Bronchial epithelial cell (primary cell): ENCODE measurements at regions not wholly inside any gene's neighbourhood (a gene's known extent, or its start where the extent isn't known, plus 50 kb on each side); places are given as distances from the start of the nearest gene placed in this dataset.

ENCODE experiments used
- DNase-seq: peaks from one replicate; pipeline ENCODE4 v3.0.0-alpha.2; 2010; ENCODE audit warnings: low read depth
- FAIRE-seq: peaks from 2 replicates; lab custom pipeline; 2011; peaks lifted over from hg19 to GRCh38; lab: Jason Lieb, UNC
- H3K27me3 ChIP-seq: 2 replicates; pipeline ENCODE4 v1.5.1; 2011; ENCODE audit warnings: low read length; ENCODE audit not compliant: control insufficient read depth, insufficient read depth
- H3K36me3 ChIP-seq: 2 replicates; pipeline ENCODE4 v1.5.1; 2011; ENCODE audit warnings: low read length; ENCODE audit not compliant: control insufficient read depth, insufficient read depth
- H3K4me3 ChIP-seq: 2 replicates; pipeline ENCODE4 v1.5.1; 2011; ENCODE audit warnings: mild to moderate bottlenecking, low read depth, low read length, control low read depth
- TF ChIP-seq, protein P1 (sequence below): IDR thresholded peaks from 2 replicates; pipeline ENCODE4 v1.5.1; 2011; ENCODE audit warnings: mild to moderate bottlenecking, moderate library complexity, low read length, control low read depth, inconsistent platforms; ENCODE audit not compliant: insufficient read depth, severe bottlenecking

DNA sequence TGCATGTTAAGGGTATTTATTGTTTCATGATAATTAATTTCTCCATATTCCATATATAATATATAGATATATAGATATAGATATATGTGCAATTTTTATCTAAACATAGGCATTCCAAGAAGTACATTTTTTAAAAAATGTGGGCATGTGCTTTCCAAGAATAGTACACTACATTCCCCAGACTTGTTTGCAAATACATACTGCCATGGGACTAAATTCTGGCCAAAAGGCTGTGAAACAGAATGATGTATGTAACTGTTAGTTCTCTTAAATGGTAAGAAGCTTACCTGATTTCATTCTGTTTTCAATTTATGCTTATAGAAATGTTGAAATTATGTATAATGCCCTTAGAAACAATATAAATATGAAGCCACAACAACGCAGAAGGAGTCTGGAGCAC is 503.2 kb upstream of the SPRY2 start:
- Histone ChIP-seq H3K27me3 (no peaks in the 10 kb centered on the region), H3K36me3 (no peaks in the 10 kb centered on the region), H3K4me3 (no peak overlapping the region)
- DNase-seq (no peak), FAIRE-seq (no peak)
- TF ChIP-seq, protein P1, sequence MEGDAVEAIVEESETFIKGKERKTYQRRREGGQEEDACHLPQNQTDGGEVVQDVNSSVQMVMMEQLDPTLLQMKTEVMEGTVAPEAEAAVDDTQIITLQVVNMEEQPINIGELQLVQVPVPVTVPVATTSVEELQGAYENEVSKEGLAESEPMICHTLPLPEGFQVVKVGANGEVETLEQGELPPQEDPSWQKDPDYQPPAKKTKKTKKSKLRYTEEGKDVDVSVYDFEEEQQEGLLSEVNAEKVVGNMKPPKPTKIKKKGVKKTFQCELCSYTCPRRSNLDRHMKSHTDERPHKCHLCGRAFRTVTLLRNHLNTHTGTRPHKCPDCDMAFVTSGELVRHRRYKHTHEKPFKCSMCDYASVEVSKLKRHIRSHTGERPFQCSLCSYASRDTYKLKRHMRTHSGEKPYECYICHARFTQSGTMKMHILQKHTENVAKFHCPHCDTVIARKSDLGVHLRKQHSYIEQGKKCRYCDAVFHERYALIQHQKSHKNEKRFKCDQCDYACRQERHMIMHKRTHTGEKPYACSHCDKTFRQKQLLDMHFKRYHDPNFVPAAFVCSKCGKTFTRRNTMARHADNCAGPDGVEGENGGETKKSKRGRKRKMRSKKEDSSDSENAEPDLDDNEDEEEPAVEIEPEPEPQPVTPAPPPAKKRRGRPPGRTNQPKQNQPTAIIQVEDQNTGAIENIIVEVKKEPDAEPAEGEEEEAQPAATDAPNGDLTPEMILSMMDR: no peak

DNA sequence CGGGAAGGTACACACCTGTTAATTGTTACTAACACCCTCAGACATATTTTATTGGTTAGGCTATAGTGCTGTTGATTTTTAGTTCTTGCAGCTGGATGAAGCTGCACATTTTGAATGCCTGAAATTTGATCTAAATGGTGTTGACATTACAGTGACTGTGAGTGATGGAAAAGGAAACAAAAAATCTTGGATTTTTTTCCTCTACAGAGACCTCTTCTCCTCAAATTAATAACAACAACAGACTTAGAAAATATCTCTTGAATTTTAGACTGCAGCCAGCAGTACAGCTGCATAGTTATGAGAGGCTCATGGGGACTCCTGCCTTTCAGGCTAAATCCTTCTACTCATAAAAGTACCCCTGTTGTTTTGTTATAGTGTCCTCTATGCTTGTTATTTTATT is 500.5 kb upstream of the SPRY2 start:
- no peak for FAIRE-seq
- DNase-seq: no peak
- Histone ChIP-seq H3K36me3 (no peaks in the 10 kb centered on the region), H3K27me3 (no peaks in the 10 kb centered on the region), H3K4me3 (no peak overlapping the region)
- TF ChIP-seq, protein P1: no peak

DNA sequence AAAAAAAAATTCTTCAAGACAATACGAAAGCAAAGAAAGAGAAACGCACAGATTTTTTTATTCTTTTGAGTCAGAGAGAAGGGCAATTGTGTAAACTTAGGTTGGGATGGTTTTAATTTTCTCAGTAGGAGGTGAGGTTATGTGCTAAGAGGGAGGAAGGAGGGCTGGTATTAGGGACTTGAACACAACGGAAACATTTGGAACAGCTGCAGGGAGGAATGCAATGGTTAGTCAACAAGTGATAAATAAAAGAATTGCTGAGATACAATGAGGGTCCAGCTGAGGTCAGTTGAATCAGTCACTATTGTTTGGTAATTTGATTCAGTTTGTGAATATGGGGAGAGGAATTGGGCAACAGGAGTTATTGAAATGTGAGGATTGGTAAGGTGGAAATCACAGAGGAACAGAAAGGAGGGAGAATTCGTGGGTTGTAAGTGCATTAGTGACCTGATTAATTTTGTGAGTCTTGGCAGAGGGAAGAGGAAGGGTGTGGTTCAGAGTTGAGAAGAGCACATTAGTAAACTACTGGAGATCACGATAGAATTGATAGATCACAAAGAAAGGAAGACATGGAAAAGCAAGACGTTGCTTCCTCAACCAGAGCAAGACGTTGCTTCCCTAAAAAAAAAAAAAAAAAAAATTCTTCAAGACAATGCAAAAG is 499.5 kb upstream of the SPRY2 start:
- FAIRE-seq (no peak), DNase-seq (no peak)
- TF ChIP-seq, protein P1: no peak
- H3K27me3 ChIP-seq: no peaks in the 10 kb centered on the region
- H3K4me3 ChIP-seq: no peak overlapping the region
- no peaks in the 10 kb centered on the region for H3K36me3 ChIP-seq

DNA sequence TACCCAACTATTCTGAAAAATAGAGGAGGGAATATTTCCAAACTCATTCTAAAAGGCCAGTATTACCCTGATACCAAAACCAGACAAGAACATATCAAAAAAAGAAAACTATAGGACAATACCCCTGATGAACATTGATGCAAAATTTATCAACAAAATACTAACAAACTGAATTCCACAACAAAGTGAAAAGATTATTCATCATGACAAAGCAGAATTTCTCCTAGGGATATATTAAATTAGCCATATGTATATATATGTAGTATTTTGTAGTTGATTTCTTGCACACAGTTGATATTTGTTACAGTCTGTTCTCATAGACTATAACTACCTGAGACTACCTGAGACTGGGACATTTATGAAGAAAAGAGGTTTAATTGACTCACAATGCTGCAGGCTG is 495.0 kb upstream of the SPRY2 start:
- DNase-seq (no peak), FAIRE-seq (no peak)
- Histone ChIP-seq H3K36me3 (no peaks in the 10 kb centered on the region), H3K27me3 (no peaks in the 10 kb centered on the region), H3K4me3 (no peak overlapping the region)
- TF ChIP-seq, protein P1: no peak

DNA sequence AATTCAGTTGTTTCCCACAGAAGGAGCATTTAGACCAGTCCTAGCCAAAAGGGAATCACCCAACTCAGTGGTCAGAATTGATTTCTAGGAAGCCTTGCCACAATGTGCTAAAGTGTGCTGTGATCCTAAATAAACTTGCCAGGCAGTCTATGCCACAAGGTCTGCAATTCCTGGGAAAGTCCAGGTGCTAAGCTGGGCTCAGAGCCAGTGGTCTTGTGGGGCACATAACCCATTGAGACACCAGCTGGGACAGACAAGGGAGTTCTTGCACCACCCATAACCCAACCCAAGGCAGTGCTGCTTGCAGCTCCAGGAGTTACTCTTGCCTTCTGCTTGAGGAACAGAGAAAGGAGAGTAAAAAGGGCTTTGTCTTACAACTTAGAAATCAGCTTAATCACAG is 489.5 kb upstream of the SPRY2 start:
- Histone ChIP-seq H3K27me3 (no peaks in the 10 kb centered on the region), H3K4me3 (no peak overlapping the region), H3K36me3 (no peaks in the 10 kb centered on the region)
- TF ChIP-seq, protein P1: no peak
- DNase-seq (no peak), FAIRE-seq (no peak)

DNA sequence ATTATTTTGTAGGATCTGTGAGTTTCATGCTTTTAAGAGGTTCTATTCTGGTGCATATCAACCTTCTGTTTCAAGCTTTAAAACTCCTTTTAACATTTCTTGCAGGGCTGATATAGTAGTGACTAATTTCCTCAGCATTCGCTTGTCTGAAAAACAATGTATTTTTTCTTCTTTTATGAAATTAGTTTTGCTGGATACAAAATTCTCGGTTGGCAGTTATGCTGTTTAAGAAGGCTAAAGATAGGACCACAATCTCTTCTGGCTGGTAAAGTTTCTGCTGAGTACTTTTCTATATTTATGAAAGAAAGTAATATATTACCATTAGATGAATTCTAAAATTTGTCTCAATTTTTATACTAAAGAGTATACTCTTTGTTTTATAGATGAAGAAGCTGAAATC is 487.8 kb upstream of the SPRY2 start:
- DNase-seq (no peak), FAIRE-seq (no peak)
- Histone ChIP-seq H3K36me3 (no peaks in the 10 kb centered on the region), H3K4me3 (no peak overlapping the region), H3K27me3 (no peaks in the 10 kb centered on the region)
- TF ChIP-seq, protein P1: no peak
